Stimulated activated CD8-positive, alpha-beta memory T cell treated with anti-CD3 and anti-CD28 coated beads, Interleukin-4, amount 100 ng/mL, for 1 hour (primary cell): ENCODE measurements at regions not wholly inside any gene's neighbourhood (a gene's known extent, or its start where the extent isn't known, plus 50 kb on each side); places are given as distances from the start of the nearest gene placed in this dataset.

Experiments used
- DNase-seq, 2 donors: peaks; one replicate each; pipeline ENCODE4 v3.0.0-alpha.2; 2020; ENCODE audit warnings: low read depth in 2 of 2, low spot score in 1 of 2

DNA sequence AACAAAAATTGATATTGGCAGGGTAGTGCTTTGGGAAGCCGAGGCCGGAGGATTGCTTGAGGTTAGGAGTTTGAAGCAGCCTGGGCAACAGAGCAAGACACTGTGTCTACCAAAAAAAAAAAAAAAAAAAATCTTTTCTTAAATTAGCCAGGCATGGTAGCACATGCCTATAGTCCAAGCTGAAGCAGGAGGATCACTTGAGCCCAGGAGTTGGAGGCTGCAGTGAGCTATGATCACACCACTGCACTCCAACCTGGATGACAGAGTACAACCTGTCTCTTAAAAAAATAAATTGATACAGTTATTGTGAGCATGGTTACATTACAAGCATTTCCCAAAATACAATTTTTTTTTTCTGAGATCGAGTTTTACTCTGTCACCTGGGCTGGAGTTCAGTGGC, 59.4 kb upstream of the SVIL start:
- no peak for DNase-seq

- no peak for DNase-seq
Observed at GRCh38 chr10:29692121-29692539, 57.4 kb upstream of the SVIL start.

- no peak for DNase-seq
Observed at GRCh38 chr10:29691564-29692072, 56.8 kb upstream of the SVIL start.

GRCh38 chr10:29689001-29689400, 54.2 kb upstream of the SVIL start:
- no peak for DNase-seq

GRCh38 chr10:29688230-29688661, 53.5 kb upstream of the SVIL start:
- DNase-seq: no peak

- DNase-seq: no peak
Observed at GRCh38 chr10:29687421-29688164, 52.8 kb upstream of the SVIL start.

- DNase-seq: no peak
Observed at GRCh38 chr10:29685506-29685905, 50.7 kb upstream of the SVIL start.
